HepG2 (cell line): ENCODE measurements at regions not wholly inside any gene's neighbourhood (a gene's known extent, or its start where the extent isn't known, plus 50 kb on each side); places are given as distances from the start of the nearest gene placed in this dataset.
A peak's percentile ranks its signal among the peaks of the same experiment; 100 is the strongest.

Source experiments
- ATAC-seq: fragments of 200-7000 bp; cut with Tn5 transposase; 3 replicates; pipeline ENCODE4 v1.9.1; 2020; ENCODE audit warnings: mild to moderate bottlenecking, moderate library complexity
- BruUV-seq: library from RNA; stranded (reverse); fragments of 400-500 nt; replicated peaks from 2 replicates; lab custom pipeline; 2021; lab: Mats Ljungman, UMichigan
- CTCF ChIA-PET: fragments of 300-600 bp; formaldehyde crosslinking; extraction: SDS; loops from one replicate; lab custom pipeline; 2021; ENCODE audit warnings: low total read pairs, inconsistent platforms, low intra/inter-chr PET ratio; lab: Yijun Ruan, JAX
- POLR2A ChIA-PET: fragments of 350-600 bp; sonication (Branson Sonifier 250); formaldehyde crosslinking; loops from one replicate; lab custom pipeline; 2020; ENCODE audit warnings: antibody characterized with exemption, inconsistent platforms; lab: Yijun Ruan, JAX
- DNase-seq: peaks from one replicate; pipeline ENCODE4 v3.0.0-alpha.2; 2015; ENCODE audit warnings: low spot score
- FAIRE-seq: peaks from 3 replicates; lab custom pipeline; 2011; peaks lifted over from hg19 to GRCh38; lab: Jason Lieb, UNC
- H2AFZ ChIP-seq: one replicate; pipeline ENCODE4 v1.6.1; 2011; ENCODE audit warnings: low read length, inconsistent platforms
- H3K27ac ChIP-seq: fragments of 300-600 bp; 3 replicates; pipeline ENCODE4 v1.8.0; 2011; ENCODE audit warnings: mixed run types, mild to moderate bottlenecking, mixed read lengths, low read length, inconsistent platforms; ENCODE audit not compliant: insufficient read depth; ENCODE audit errors: extremely low read length
- H3K27me3 ChIP-seq, 2 experiments: fragments of 200-600 bp in 1 of 2; 2 replicates in 1 of 2; 3 replicates in 1 of 2; pipeline versions ENCODE4 v1.6.0 to v1.8.0; 2011; ENCODE audit warnings: low read length in 2 of 2, mild to moderate bottlenecking in 2 of 2, moderate library complexity in 2 of 2, inconsistent platforms in 1 of 2; ENCODE audit not compliant: insufficient read depth in 2 of 2, control insufficient read depth in 1 of 2
- H3K36me3 ChIP-seq, 2 experiments: fragments of 200-600 bp in 1 of 2; replicated peaks in 1 of 2; 2 replicates in 1 of 2; 3 replicates in 1 of 2; pipeline versions ENCODE4 v1.5.1 to v1.8.0; 2011; ENCODE audit warnings: low read length in 2 of 2, inconsistent platforms in 1 of 2; ENCODE audit not compliant: insufficient read depth in 2 of 2, control insufficient read depth in 1 of 2
- H3K4me1 ChIP-seq: 2 replicates; pipeline ENCODE4 v1.5.1; 2012; ENCODE audit warnings: low read length, inconsistent platforms; ENCODE audit not compliant: insufficient read depth
- H3K4me2 ChIP-seq: 2 replicates; pipeline ENCODE4 v1.6.0; 2011; ENCODE audit warnings: low read depth, low read length, inconsistent platforms
- H3K4me3 ChIP-seq, 3 experiments: fragments of 200-600 bp in 1 of 3; sonication (generic), shearing (Covaris generic) in 1 of 3; replicated peaks in 1 of 3; 2 replicates each; pipeline ENCODE4 v1.5.1; 2011 to 2016; ENCODE audit warnings: low read length in 3 of 3, inconsistent platforms in 2 of 3, low read depth in 2 of 3, mild to moderate bottlenecking in 2 of 3, control low read depth in 1 of 3, mixed read lengths in 1 of 3; ENCODE audit not compliant: insufficient read depth in 1 of 3
- H3K79me2 ChIP-seq: one replicate; pipeline ENCODE4 v1.6.1; 2011; ENCODE audit warnings: low read length, inconsistent platforms; ENCODE audit not compliant: insufficient read depth
- H3K9ac ChIP-seq: 2 replicates; pipeline ENCODE4 v1.6.0; 2011; ENCODE audit warnings: mild to moderate bottlenecking, low read depth, low read length, inconsistent platforms; ENCODE audit not compliant: insufficient read depth
- H3K9me3 ChIP-seq: 2 replicates; pipeline ENCODE4 v1.5.1; 2012; ENCODE audit warnings: mild to moderate bottlenecking, low read length
- H4K20me1 ChIP-seq: 2 replicates; pipeline ENCODE4 v1.6.0; 2011; ENCODE audit warnings: inconsistent platforms, mild to moderate bottlenecking, low read length, moderate library complexity; ENCODE audit not compliant: insufficient read depth
- ATF7 ChIP-seq, 2 experiments: fragments of 450-650 bp in 1 of 2; sonication (generic) in 1 of 2; formaldehyde crosslinking in 1 of 2; IDR thresholded peaks; 2 replicates each; pipeline versions ENCODE4 v1.4.0 to v1.6.1; 2016 to 2020; ENCODE audit warnings: antibody characterized with exemption in 1 of 2, mild to moderate bottlenecking in 1 of 2, missing genetic modification reagents in 1 of 2
- RARA ChIP-seq: IDR thresholded peaks from 2 replicates; pipeline ENCODE4 v1.6.1; 2016; ENCODE audit warnings: missing genetic modification reagents, missing compliant biosample characterization
- U2AF2 ChIP-seq: fragments of 200-400 bp; formaldehyde crosslinking; IDR thresholded peaks from 2 replicates; pipeline ENCODE4 v1.6.1; 2017; ENCODE audit warnings: low read depth, mild to moderate bottlenecking, low read length
- ZNF263 ChIP-seq: sonication (generic); formaldehyde crosslinking; IDR thresholded peaks from 2 replicates; pipeline ENCODE4 v1.4.0; 2020; ENCODE audit warnings: missing genetic modification reagents
- ZNF30 ChIP-seq: sonication (generic); formaldehyde crosslinking; IDR thresholded peaks from 2 replicates; pipeline ENCODE4 v1.5.0; 2020; ENCODE audit warnings: mild to moderate bottlenecking, missing genetic modification reagents
- ZNF768 ChIP-seq: sonication (generic); formaldehyde crosslinking; IDR thresholded peaks from 2 replicates; pipeline ENCODE4 v1.4.0; 2020; ENCODE audit warnings: missing genetic modification reagents
- ZNF782 ChIP-seq: sonication (generic); formaldehyde crosslinking; IDR thresholded peaks from 2 replicates; pipeline ENCODE4 v1.4.0; 2020; ENCODE audit warnings: missing genetic modification reagents, mild to moderate bottlenecking, borderline replicate concordance
- WGBS: methylation state at CpG from one replicate; pipeline ENCODE4 v1.1.6; 2017; ENCODE audit warnings: low lambda C conversion rate; 5-methylcytosine and 5-hydroxymethylcytosine counted together
- in situ Hi-C: cut with HindIII; loops from 2 replicates; pipeline ENCODE4 v1.10.0; 2017; ENCODE audit warnings: low pct_unique_long_range_greater_than_20kb; ENCODE audit not compliant: extremely low pct_ligation_motif_present
- intact Hi-C: fragments of 100-400 bp; cut with micrococcal nuclease; formaldehyde crosslinking; loops from one replicate; pipeline ENCODE4 v1.10.0; 2022; ENCODE audit not compliant: unreplicated experiment

GRCh38 chr19:30131246-30131645, 189.2 kb downstream of the URI1 start (continued):
- no peak for TF ChIP-seq ZNF263
- TF ChIP-seq, all 625 proteins: peak for 0

GRCh38 chr19:30131722-30132291, 189.8 kb downstream of the URI1 start:
- TF ChIP-seq U2AF2 (no peak), ZNF30 (no peak), ZNF768 (CRISPR knock-in tag) (peak; percentile 65)
- H3K9me3 ChIP-seq: no peaks in the 10 kb centered on the region
- in situ Hi-C loops (no loop called here), intact Hi-C loops (no loop called here)
- ATAC-seq: no peak
- H3K27me3 ChIP-seq: peaks cover 0 to 3% of the 10 kb centered on the region in 2 experiments; a peak in 1 of 5 replicates
- WGBS: 27% methylated on average over 8 of the region's 8 CpGs
- H4K20me1 ChIP-seq: no peaks in the 10 kb centered on the region
- no TSS peak for BruUV-seq
- H3K9ac ChIP-seq: no peak overlapping the region
- H3K79me2 ChIP-seq: no peaks in the 10 kb centered on the region
- no peak overlapping the region for H2AFZ ChIP-seq
- POLR2A ChIA-PET: no interaction called here
- H3K4me2 ChIP-seq: no peak overlapping the region
- no peak for FAIRE-seq
- no peaks in the 10 kb centered on the region for H3K36me3 ChIP-seq
- H3K4me3 ChIP-seq: no peak overlapping the region
- CTCF ChIA-PET: no interaction called here
- H3K27ac ChIP-seq: no peak overlapping the region
- DNase-seq: no peak
- H3K4me1 ChIP-seq: no peaks in the 10 kb centered on the region

- no peak for DNase-seq
- intact Hi-C loops: no loop called here
- Histone ChIP-seq H3K9ac (no peak overlapping the region), H3K79me2 (no peaks in the 10 kb centered on the region), H3K9me3 (no peaks in the 10 kb centered on the region), H3K36me3 (no peaks in the 10 kb centered on the region), H3K4me2 (no peak overlapping the region), H3K4me1 (no peaks in the 10 kb centered on the region), H2AFZ (no peak overlapping the region)
- POLR2A ChIA-PET: no interaction called here
- TF ChIP-seq RARA (no peak), ATF7 (IDR thresholded peaks at IDR 0.05) (no peak), ATF7 (CRISPR knock-in tag; IDR thresholded peaks at IDR 0.05) (no peak), ZNF782 (CRISPR knock-in tag) (no peak)
- TF ChIP-seq, all 625 proteins: peak for 0
- ATAC-seq: peak; percentile 82
- CTCF ChIA-PET: no interaction called here
- FAIRE-seq: no peak
- 40% methylated on average over 9 of the region's 16 CpGs for WGBS
- no TSS peak for BruUV-seq
- Histone ChIP-seq H3K4me3 (no peak overlapping the region), H3K27me3 (peaks cover 0 to 3% of the 10 kb centered on the region in 2 experiments; a peak in 1 of 5 replicates), H3K27ac (no peak overlapping the region), H4K20me1 (no peaks in the 10 kb centered on the region)
- in situ Hi-C loops: no loop called here
These were observed 190.5 kb downstream of the URI1 start for GRCh38 chr19:30132343-30133075.
